NOMO-1 treated with DMSO at 0.1 percent for 48 hours (cell line): ENCODE measurements at regions not wholly inside any gene's neighbourhood (a gene's known extent, or its start where the extent isn't known, plus 50 kb on each side); places are given as distances from the start of the nearest gene placed in this dataset.

Experiments
- DNase-seq: peaks from one replicate; lab custom pipeline; 2025; ENCODE audit not compliant: unreplicated experiment; lab: John Stamatoyannopoulos, UW

DNA sequence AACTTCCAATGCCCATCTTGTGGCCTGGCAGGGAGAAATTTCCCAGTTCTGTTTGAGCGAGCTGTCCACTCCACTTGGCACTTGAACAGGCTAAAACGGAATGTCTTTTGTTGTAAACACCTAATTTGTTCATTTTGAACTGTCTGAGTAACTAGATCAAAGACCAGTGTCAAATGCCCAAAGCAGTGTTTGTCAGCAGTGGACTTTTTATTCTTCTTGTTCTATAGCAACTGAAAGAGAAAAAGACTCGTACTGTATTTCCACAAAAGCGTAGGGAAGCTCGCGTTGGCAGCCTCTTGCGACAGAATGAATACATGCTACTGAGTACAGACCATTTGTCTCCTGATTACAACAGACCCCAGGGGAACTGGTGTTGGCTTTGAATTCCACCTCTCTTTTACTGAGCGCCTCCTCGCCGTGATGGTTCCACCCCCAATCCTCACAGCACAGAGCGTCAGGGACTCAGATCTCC lies 601.8 kb upstream of the ZNF608 start:
- DNase-seq, result peak; percentile 71

DNA sequence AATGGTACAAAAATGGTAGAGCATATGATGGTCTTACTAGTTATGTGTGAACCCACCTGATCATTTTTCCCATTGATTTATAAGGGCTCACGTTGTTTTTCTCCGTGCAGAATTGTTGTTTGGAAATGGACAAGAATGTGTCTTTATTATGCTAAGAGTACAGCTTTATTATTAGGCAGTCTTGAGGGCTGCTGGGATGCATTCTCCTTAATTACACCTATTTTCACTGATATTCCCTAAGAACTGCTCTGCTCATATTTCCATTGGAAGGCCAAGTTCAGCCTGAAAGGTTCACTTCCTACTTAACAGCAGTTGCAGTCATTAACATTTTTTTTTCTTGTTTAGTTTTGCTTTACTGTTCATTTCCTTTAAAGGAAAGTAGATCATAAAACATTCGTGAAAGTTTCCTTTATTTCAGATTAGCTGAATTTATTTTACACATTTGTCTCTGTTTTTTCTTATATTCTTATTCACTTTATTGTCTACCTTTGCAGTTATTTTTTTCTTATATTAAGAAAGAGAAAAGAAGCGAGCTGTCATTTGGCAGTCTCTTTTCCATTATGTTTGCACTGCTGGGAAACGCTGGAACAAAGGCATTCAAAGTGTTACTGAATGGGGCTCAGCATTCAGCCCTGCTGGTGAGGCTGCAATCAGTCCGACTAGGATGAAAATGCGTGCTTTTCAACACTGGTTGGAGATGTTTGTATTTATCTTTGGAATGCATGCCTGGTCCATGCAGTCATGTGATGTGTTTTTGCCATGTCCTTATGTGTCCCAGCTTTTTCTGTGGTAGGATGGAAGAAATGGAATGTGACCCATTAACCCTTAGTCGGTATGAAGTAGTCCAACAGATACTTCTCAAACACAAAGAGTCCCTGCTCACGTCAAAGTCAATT lies 602.7 kb upstream of the ZNF608 start:
- DNase-seq, result peak; percentile 19

DNA sequence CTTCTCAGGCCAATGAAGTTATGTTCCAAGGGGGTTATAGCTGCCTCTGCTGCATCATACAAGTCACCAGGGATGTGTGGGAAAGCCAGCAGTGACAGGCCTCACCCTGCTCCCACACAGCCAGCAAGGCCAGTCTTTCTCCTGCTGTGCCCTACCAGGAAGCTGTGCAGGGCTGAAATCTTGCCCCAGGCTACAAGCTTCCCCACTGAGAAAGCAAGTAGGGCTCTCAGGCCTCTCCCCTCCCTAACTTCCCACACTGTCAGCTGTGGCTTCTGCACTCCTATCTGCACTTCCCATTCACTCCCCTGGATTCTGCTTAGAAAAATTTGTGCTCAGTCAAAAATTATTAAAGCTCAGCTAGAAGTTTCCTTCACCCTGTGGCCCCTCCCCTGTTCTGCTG lies 611.2 kb upstream of the ZNF608 start:
- no peak for DNase-seq

DNA sequence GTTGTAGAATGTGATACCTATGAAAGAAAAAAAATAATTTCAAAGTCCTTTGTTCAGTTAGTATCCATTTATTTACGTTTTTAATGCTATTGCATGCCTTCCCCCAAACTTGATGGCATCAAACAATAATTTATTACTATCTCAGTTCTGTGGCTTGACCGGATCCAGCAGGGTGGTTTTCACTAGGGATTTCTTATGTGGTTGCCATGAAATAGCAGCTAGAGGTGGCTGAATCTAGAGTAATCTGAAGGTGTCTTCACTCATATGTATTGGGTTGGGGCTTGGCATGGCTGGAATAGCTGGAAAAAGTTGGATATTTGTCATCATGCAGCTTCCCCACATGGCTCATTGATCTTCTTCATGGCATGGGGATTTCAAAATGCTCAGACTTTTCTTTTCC lies 619.3 kb upstream of the ZNF608 start:
- no peak for DNase-seq

DNA sequence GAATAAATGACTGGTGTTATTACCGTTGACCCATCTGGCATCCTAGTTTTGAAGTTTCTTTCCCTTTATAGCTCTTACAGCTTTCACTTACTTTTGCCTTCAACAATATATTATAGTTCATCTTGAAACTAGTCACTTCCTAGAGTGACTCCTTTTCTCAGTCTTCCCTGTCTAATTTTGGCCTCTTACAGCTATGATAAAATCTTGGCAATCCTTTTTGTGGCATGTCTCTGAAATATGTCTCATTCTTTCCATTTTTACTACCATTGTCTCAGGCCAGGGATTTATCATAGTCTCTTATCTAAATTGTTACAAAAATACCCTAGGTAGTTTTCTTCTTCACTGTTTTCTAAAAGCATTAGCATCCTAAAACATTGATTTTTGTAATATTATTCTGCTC lies 621.3 kb upstream of the ZNF608 start:
- DNase-seq, result no peak

DNA sequence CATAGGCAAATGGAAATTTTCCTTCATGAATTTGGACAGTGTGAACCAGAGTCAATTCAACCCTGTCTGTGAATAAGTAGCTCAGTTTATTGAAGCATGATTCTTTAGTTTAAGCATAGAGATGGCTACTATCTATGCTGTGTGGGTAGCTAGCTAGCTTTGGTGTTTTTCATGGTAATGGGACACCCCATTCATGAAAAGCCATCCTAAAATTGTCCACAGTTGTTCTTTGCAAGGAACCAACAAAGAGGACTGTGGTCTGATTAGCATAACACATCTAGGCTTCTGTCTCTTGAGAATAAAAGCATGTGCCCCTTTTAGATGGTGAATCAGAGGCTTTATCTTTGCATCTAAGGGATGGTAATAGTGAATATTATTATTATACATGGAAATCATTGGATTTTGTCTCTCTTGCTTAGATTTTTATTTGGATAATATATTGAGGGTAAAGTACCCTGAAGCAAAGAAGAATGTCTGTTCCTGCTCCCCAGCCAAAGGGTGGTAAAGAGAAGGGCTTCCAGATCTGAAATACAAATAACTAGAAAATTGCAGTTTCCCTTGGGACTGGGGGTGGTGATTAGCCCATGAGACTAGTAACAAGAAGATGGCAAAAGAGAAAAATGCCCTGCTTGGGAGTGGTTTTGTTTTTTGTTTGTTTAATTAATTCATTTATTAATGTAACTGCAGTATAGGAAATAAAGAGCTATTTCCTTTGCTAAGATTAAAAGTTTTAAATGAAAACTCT lies 624.2 kb upstream of the ZNF608 start:
- DNase-seq, result no peak

DNA sequence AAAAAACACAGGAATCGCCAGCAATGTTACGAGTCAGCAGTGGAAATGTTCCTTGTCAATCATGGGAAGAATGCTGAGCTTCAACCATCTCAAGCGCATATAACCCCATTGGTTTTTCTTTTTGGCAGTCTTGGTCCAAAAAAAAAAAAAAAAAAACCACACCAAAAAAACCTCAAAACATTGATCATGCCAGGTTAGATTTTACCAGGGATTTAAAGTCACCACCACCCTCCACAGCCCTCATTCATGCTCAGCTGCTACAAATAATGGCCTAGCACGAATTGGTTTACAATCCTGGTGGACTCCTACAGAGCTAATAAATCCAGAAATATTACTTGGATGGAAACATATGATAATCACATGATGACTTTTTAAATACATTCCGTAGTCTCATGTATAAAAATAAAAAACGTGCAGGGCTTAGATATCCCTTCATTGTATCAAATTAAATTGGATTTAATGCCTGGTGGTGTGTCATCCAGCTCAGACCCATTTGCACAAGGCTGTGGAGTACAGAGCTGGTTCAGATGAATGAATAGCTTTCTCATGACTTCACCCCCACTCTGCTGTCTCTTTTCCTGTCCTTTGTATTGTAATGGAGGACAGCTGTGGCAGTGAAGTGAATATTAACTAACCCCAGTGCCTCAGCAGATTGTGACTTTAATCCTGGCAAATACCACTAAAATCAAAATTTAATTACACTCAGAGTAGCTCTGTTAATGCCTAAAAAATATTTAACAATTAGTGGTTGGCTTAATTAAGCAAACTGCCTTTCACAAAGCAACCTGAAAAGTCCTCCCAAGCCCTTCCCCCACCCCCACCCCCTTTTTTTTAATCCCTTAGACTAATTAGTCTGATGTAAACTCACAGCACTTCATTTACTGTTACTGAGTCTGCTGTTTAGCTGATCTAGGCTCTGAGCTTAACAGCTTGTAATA lies 626.5 kb upstream of the ZNF608 start:
- no peak for DNase-seq

DNA sequence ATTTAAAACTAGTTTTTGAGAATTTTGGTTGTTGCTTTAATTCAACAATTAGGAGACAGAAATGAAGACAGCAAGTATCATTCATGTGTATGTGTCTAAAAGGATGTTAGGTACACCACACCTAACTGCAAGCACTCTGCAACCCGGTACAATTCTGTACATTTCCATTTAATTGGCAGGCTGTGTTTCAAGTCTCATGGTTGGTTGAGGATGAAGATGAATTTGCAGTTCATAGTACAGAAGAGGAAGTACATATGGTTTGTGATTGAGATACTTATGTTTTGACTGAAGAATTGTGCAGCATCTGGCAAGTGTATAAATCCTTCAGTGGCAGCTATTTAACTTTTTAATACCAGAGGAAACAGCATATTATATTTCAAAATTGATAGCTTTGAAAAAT lies 628.7 kb upstream of the ZNF608 start:
- DNase-seq, result peak; percentile 46

DNA sequence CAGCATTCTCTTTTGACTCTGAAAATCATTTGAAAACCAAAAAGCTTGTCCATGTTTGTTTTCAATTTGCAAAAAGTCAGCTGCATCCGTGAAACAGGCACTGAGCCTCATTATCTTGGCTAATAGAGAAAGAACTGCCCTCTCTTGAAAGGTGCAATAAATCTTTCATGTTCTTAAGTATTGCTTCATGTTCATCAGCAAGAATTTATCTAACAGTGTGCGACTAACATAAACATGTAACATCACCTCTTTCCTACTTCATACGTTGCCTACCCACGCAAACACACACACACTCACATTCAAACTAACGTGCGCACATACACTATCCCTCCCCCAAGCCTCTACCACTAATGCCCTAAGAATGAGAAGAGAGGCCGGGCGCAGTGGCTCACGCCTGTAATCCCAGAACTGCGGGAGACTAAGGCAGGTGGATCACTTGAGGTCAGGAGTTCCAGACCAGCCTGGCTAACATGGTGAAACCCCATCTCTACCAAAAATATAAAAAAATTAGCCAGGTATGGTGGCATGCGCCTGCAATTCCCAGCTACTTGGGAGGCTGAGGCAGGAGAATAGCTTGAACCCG lies 629.7 kb upstream of the ZNF608 start:
- DNase-seq, result peak; percentile 32

DNA sequence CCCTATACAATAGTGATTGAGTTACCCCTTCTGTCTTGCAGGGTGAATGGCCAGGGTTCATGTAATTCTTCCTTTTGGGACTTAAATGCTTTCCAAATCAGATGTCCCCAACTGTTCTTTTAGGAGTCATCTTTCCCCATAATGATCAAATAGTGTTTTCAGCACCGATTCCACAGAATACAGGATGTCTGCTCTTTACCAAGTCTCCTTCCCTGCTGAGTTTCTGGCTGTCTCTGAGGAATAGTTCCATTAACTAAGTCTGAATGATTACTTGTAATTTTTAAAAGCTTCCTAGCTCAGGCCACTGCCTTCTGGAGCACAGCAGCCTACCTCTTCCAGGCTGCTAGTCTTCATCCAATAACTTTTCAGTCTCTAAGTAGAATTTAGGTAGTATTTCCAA lies 630.7 kb upstream of the ZNF608 start:
- DNase-seq, result no peak

DNA sequence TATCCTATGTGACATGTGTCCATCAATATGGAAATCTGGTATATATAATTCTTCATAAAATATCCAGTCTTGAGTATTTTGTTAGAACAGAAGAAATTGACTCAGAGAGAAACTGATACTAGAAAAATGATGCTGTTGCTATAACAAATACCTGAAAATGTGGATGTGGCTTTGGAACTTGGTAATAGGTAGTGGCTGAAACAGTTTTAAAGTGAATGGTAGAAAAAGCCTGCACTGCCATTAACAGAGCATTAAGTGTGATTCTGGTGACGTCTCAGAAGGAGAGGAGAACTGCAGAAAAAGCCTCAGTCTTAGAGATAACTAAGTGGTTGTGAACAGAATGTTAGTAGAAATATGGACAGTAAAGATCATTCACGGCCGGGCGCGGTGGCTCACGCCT lies 634.9 kb upstream of the ZNF608 start:
- no peak for DNase-seq

DNA sequence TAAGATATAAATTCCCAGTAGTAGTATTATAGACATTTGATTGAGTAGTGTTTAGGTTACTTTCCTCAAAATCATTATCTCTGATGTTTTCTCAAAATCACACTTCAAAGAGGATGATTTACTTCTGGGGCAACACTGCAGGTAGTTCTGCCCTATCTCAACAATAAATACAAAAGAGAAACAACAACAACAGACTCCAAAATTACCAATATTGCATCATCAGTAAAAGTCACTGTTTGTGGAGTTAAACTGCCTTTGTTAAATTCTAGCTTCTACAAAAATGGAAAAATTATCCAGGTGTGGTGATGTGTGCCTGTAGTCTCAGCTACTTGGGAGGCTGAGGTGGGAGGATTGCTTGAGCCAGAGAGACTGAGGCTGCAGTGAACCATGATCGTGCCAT lies 637.6 kb upstream of the ZNF608 start:
- DNase-seq, result no peak

DNA sequence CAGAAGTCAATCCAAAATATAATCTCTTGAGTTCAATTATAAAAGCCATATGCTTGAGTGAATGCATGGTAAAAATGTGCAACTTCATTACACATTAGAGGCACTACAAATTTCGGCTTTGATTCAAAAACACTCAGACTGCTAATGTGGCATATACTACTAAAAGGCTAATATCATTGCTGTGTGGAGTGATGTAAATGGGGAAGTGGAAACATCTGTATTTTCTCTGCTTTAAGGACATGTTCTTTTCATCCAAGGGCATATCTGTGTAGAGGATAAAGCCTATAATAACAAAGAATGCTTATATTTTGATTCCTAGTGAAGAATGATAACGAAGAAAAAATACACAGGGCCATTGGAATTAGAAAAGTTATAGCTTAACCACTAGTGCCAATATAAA lies 643.9 kb upstream of the ZNF608 start:
- DNase-seq, result peak; percentile 2

DNA sequence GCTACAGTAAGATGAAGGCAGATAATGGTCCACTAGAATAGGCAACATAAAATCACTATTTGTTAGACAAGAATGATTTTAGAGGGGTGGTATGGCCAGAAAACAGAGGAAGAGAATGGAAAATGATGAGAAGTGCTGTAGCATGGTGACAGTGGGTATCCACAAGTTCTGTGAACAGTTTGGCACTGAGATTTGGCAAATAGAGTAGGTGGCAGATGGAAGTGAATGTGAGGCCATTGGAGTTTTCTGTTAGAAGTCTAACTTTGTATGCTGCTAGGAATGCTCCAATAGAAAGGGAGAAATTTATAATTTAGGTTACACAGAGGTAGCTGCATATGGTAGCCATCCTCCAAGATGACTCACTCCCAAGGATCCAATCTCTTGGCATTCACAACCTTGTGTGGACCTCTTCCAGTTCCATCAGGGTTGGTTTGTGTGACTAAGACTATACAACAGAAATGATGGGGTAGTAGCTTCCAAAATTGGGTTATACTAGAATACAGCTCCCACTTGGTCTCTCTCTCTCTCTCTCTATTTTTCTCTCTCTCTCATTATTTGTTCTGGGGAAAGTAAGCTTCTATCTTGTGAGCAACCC lies 646.9 kb upstream of the ZNF608 start:
- no peak for DNase-seq

DNA sequence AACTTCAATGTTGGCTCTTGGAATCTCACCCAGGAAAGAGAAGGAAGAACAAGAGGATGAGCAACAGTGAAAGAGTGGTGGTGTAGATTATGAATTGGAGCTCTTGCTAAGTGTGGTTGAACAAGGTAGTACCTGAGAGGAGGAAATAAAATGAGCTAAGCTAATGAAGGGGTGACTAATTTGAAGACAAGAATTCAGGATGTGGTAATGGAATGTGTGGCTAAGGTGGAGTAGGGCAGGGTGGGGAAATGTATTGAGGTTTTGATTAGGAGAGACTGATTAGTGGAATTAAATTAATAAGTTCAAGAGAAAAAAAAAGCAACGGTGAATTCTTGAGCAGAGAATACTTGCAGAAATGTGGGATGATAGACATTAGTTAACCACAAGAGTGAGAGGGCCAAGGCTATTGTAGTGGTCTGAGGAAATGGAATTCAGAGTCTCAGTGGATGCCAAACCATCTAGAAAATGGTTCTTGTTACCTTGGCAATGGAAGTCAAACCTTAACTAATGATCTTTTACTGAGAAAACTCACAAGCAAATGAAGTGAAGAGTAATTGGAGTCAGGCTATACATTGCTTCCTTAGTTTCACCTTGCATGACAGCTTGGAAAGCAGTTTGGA lies 648.3 kb upstream of the ZNF608 start:
- DNase-seq, result no peak

DNA sequence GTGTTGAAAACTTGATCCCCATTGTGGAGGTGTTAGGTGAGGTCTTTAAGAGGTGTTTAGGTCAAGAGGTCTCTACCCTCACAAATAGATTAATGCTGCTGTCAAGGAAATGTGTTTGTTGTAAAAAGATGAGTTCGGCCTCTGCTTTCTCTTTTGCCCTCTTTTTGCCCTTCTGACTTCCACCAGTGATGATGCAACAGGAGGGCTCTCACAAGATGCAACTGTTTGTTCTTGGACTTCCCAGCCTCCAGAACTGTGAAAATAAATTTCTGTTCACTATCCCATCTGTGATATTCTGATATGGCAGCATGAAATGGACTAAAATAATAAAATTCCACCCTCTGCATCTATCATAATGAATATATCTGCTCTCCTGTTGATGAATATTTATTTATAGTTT lies 650.0 kb upstream of the ZNF608 start:
- no peak for DNase-seq

DNA sequence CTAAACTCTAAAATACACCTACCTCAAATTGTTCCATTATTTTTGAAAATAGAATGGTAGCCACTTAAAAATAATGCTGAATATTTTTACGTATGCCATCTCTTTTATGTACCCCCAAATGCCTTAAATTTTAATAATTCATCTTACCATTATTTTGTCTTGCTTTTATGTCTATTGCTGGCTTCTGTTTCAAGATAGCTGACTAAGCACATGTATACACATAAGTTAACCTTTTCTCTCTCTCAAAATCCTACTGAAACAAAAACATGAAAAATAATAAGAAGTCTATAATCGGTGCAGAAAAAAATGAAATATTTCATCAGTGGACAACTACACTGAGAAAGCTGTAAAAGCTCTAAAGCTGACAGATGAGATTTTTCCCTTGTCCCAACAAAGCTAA lies 652.0 kb upstream of the ZNF608 start:
- no peak for DNase-seq

DNA sequence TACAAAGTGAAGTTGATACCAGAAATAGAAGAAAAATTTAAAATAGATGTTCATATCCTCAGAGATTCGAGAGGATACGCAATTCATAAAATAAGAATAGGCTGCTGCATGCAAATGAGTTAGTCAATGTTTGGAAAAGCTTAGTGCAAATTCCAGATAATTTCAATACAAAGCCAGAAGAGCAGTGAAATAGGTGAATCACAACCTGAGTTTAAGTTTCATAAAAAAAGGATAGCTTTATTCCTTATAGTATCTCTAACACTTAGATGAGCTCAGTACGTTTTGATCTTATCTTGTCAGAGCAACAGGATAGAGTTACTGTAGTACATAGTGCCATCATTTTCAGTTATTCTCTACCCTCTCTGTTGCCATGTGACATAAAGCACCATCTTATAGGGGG lies 653.4 kb upstream of the ZNF608 start:
- no peak for DNase-seq

DNA sequence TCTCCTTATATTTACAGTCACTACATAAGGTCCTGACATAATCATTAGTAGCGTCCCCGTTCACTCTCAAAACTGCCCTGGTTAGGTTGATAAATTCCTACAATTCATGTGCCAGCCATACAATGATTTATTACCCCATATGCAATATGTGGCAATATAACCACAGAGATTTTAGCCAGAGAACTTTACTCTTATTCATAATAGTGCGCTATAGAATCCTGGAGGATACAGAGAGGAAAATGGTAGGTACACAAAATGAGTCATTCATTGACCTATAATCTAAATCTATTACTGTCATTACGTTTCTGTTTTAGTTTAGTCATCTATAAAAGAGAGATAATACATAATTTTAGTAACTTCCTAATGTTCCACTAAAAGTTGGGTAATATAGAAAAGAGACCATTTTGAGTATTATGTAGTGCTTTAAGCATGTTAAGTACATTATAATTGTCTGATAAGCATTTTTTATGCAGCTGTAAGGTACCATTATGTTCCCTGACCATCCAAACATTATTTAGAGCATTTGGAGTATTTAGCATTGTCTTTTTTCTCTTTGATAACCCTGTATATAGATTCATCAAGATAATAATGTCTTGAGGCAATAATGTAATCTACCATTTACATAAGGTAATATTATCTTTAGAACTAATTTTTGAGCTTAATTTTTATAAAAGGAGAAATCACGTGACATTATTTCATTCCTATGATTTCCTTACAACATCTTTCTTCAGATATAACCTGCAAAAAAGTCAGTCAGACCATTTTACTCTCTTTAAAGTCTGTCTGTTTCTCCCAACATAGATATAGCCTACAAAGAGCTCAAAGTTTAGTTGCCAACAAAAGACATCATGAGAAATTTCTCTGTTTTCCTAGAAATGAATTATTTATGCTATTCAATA lies 655.5 kb upstream of the ZNF608 start:
- DNase-seq, result peak; percentile 39
